Right atrium auricular region (tissue), 2 donors: ENCODE measurements at regions not wholly inside any gene's neighbourhood (a gene's known extent, or its start where the extent isn't known, plus 50 kb on each side); places are given as distances from the start of the nearest gene placed in this dataset.
"Not testable (repeated sequence)": the region's sequence is repeated elsewhere in the genome, so short reads cannot be mapped to it uniquely, and the experiment has no call there.

Experiments used
- DNase-seq: peaks from one replicate; pipeline ENCODE4 v3.0.0-alpha.2; 2019; ENCODE audit warnings: low spot score
- H3K27ac ChIP-seq, 2 donors: fragments of 200-600 bp; sonication (generic); 1 replicate in 1 of 2; 2 replicates in 1 of 2; pipeline ENCODE4 v1.5.1; 2016 to 2019
- H3K27me3 ChIP-seq, 2 donors: fragments of 200-600 bp; sonication (generic); one replicate each; pipeline versions ENCODE4 v1.5.1 to v1.6.0; 2017 to 2019
- H3K36me3 ChIP-seq: fragments of 200-600 bp; sonication (generic); one replicate; pipeline ENCODE4 v1.5.1; 2016
- H3K4me1 ChIP-seq, 2 donors: fragments of 200-600 bp; sonication (generic); one replicate each; pipeline versions ENCODE4 v1.5.1 to v1.6.0; 2017 to 2019
- H3K4me3 ChIP-seq, 2 donors: fragments of 200-600 bp; sonication (generic); 1 replicate in 1 of 2; 2 replicates in 1 of 2; pipeline ENCODE4 v1.5.1; 2017 to 2019; ENCODE audit warnings: mild to moderate bottlenecking in 1 of 2, moderate library complexity in 1 of 2
- H3K9me3 ChIP-seq, 2 donors: fragments of 200-600 bp; sonication (generic); one replicate each; pipeline ENCODE4 v1.5.1; 2019
- TF ChIP-seq, protein P1 (sequence below), 2 donors: fragments of 200-600 bp; sonication (generic); IDR thresholded peaks; one replicate each; pipeline ENCODE4 v1.5.1; 2019; ENCODE audit warnings: antibody characterized with exemption in 2 of 2

DNA sequence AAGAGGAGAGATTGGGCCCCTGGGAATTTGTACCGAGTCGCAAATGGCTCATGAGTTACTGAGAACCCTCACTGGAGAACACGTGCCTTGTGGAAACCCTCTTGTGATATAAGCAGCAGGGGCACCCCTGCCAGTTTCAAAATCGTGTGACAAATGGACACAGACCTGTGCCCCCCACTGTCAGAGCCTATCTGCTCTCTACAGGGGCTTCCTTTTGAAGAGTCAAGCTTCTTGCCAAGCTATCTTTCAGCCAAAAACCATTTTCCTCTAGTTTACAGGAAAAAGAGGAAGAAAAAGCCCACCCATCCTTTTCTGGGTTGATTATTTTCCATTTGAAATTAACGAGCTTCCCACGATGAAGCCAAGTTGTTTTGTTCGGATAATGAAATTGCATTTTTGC is 64.1 kb upstream of the MPP7 start:
- H3K27me3 ChIP-seq, result no peaks in the 10 kb centered on the region
- no peaks in the 10 kb centered on the region for H3K4me1 ChIP-seq
- H3K9me3 ChIP-seq, result no peaks in the 10 kb centered on the region
- DNase-seq, result no peak
- no peak overlapping the region for H3K27ac ChIP-seq
- TF ChIP-seq, protein P1, sequence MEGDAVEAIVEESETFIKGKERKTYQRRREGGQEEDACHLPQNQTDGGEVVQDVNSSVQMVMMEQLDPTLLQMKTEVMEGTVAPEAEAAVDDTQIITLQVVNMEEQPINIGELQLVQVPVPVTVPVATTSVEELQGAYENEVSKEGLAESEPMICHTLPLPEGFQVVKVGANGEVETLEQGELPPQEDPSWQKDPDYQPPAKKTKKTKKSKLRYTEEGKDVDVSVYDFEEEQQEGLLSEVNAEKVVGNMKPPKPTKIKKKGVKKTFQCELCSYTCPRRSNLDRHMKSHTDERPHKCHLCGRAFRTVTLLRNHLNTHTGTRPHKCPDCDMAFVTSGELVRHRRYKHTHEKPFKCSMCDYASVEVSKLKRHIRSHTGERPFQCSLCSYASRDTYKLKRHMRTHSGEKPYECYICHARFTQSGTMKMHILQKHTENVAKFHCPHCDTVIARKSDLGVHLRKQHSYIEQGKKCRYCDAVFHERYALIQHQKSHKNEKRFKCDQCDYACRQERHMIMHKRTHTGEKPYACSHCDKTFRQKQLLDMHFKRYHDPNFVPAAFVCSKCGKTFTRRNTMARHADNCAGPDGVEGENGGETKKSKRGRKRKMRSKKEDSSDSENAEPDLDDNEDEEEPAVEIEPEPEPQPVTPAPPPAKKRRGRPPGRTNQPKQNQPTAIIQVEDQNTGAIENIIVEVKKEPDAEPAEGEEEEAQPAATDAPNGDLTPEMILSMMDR (IDR thresholded peaks at IDR 0.05), result no peak
- H3K36me3 ChIP-seq, result no peaks in the 10 kb centered on the region
- no peak overlapping the region for H3K4me3 ChIP-seq

DNA sequence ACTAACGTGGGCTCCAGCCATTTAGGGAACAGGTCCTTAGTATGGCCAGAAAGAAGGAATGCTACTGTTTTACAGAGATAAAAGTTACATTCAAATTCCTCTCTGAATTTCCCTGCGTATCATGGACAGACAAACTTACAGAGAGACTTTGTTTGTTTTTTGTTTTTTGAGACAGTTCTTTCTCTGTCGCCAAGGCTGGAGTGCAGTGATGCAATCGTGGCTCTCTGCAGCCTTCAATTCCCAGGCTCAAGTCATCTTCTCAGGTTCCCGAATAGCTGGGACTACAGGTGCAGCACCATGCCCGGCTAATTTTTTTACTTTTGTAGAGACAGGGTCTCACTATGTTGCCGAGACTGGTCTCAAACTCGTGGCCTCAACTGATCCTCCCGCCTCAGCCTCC is 64.5 kb upstream of the MPP7 start:
- Histone ChIP-seq H3K27me3 (no peaks in the 10 kb centered on the region), H3K4me1 (no peaks in the 10 kb centered on the region)
- TF ChIP-seq, protein P1 (IDR thresholded peaks at IDR 0.05), result no peak

DNA sequence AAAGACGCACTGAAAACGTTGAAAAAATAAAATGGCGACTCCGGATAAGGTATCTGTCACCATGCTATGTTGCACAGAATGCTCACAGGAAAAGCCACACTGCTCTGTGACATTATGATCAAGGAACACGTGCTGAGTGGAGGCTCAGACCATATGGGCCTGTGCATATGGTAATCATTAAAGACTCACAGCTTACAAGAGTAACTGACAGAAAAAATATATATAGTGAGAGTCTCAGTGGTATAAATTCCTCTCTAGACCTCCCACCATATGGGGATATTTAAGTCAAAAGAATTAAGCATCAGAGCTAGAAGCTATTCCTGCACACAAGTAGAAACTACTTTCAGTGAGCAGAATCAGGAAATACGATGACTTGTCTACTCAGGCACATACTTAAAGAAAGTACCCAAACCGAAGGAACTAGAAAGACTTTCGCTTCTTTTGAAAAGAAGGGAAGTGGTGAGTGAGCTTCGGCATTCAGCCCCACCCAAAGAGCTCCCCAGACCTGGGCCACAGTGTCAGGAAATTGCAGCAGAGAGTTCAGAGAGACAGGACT is 65.1 kb upstream of the MPP7 start:
- H3K27ac ChIP-seq, result no peak overlapping the region
- H3K36me3 ChIP-seq, result no peaks in the 10 kb centered on the region
- no peaks in the 10 kb centered on the region for H3K27me3 ChIP-seq
- H3K9me3 ChIP-seq, result no peaks in the 10 kb centered on the region
- no peak for DNase-seq
- H3K4me1 ChIP-seq, result no peaks in the 10 kb centered on the region
- TF ChIP-seq, protein P1 (IDR thresholded peaks at IDR 0.05), result no peak
- H3K4me3 ChIP-seq, result no peak overlapping the region

More for the DNA sequence above, 64.5 kb upstream of the MPP7 start:
- H3K36me3 ChIP-seq, result no peaks in the 10 kb centered on the region
- no peaks in the 10 kb centered on the region for H3K9me3 ChIP-seq
- no peak overlapping the region for H3K4me3 ChIP-seq
- no peak overlapping the region for H3K27ac ChIP-seq
- DNase-seq, result no peak

DNA sequence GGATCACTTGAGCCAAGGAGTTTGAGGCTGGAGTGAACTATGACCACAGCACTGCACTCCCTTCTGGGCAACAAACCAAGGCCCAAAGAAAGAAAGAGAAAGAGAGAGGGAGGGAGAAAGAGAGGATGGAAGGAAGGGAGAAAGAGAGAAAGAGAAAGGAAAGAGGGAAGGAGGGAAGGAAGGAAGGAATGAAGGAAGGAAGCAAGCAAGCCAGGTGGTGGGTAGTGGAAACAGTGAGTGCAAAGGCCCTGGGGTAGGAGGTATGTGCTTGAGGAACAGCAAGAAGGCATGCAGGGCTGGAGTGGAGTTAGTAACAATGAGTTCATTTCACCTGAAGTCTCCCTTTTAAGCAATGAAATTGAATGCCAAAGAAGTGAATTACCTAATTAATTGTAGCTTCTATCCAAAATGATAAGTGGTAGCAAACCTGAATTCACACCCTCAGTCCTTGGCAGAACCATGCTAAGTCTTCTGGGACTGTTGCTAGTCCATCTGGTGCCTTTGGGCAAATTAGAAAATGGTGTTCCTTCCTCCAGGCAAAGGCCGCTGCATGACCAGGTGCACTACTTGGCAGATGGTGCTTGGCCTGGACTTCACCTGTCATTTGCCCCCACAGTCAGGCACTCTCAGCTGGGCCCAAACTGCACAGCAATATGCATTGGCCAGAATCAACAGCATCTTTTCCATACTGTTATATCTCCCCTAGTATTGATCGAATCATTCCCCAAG is 67.4 kb upstream of the MPP7 start:
- H3K9me3 ChIP-seq, result no peaks in the 10 kb centered on the region

DNA sequence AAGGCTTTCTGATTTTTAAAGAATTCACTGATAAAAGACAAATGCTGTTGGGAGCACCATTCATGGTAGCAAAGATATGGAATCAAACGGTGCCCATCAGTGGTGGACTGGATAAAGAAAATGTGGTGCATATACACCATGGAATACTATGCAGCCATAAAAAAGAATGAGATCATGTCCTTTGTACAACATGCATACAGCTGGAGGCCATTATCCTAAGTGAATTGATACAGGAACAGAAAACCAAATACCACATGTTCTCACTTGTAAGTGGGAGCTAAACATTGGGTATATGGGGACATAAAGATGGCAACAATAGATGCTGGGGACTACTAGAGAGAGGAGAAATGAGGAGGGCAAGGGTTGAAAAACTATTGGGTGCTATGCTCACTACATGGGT is 68.8 kb upstream of the MPP7 start:
- not testable (repeated sequence) for DNase-seq, H3K27me3 ChIP-seq, H3K9me3 ChIP-seq, H3K27ac ChIP-seq, H3K4me3 ChIP-seq, H3K4me1 ChIP-seq, H3K36me3 ChIP-seq

More for the DNA sequence above, 67.4 kb upstream of the MPP7 start:
- DNase-seq, result no peak
- H3K27me3 ChIP-seq, result no peaks in the 10 kb centered on the region
- TF ChIP-seq, protein P1 (IDR thresholded peaks at IDR 0.05), result no peak
- no peaks in the 10 kb centered on the region for H3K4me1 ChIP-seq
- no peak overlapping the region for H3K27ac ChIP-seq
- no peak overlapping the region for H3K4me3 ChIP-seq
- no peaks in the 10 kb centered on the region for H3K36me3 ChIP-seq

DNA sequence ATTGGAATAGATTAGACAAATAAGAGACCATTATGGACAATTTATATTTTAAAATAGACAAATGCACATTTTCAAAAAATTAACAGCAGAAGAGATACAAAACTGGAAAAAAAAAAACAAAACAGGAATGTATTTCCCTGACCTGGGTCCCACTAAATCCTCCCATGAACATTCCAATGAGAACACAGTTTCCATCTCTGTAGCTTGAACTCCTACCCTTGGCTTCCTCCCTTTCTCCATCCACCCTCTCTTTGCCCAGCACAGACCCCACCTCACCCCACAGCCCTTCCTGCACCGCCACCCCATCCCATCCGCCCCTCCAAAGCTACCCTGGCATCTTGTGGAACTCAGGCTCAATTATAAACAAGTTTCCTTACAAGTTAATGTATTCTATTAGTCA is 71.2 kb upstream of the MPP7 start:
- H3K4me1 ChIP-seq, result no peaks in the 10 kb centered on the region
- H3K36me3 ChIP-seq, result no peaks in the 10 kb centered on the region
- H3K4me3 ChIP-seq, result no peak overlapping the region
- no peak for DNase-seq
- no peak overlapping the region for H3K27ac ChIP-seq
- H3K27me3 ChIP-seq, result no peaks in the 10 kb centered on the region
- TF ChIP-seq, protein P1 (IDR thresholded peaks at IDR 0.05), result no peak
- no peaks in the 10 kb centered on the region for H3K9me3 ChIP-seq
